Hematopoietic multipotent progenitor cell treated with erythropoietin and hydrocortisone succinate and interleukin-3 and kit ligand, for 15 days (in vitro differentiated cells): ENCODE measurements at regions not wholly inside any gene's neighbourhood (a gene's known extent, or its start where the extent isn't known, plus 50 kb on each side); places are given as distances from the start of the nearest gene placed in this dataset.
"Not testable (repeated sequence)": the region's sequence is repeated elsewhere in the genome, so short reads cannot be mapped to it uniquely, and the experiment has no call there.

ENCODE experiments used
- DNase-seq: peaks from one replicate; pipeline ENCODE4 v3.0.0-alpha.2; 2015; ENCODE audit warnings: low spot score

- DNase-seq = not testable (repeated sequence)
These were observed 587.8 kb upstream of the CLINT1 start for GRCh38 chr5:158446761-158447160.

- DNase-seq = not testable (repeated sequence)
These were observed 580.3 kb upstream of the CLINT1 start for GRCh38 chr5:158439204-158439603.

GRCh38 chr5:158436271-158437065 lies 577.5 kb upstream of the CLINT1 start:
- DNase-seq = no peak

DNA sequence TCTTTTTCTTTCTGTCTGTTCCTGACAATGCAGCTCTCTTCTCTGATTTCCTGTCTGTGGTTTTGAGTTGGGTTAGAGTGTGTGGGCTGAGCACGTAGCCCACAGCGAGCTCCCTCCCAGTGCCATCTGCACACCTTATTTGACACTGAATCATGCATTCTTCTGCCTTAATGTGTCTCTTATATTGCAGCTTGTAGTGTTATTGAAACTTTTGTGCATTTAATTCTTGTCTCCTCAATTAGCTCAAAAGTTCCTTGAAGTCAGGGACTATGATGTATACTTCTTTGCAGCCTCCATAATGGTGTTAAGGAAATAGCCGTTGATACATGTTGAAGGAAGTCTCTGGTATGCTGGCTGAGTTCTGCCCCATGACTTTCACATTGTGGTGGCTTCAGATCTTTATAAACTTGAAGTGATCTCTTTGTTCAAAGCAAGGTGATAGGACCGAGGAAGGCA lies 576.2 kb upstream of the CLINT1 start:
- no peak for DNase-seq

- no peak for DNase-seq
These were observed 575.8 kb upstream of the CLINT1 start for GRCh38 chr5:158434749-158435148.

- no peak for DNase-seq
These were observed 574.7 kb upstream of the CLINT1 start for GRCh38 chr5:158433634-158434033.

DNA sequence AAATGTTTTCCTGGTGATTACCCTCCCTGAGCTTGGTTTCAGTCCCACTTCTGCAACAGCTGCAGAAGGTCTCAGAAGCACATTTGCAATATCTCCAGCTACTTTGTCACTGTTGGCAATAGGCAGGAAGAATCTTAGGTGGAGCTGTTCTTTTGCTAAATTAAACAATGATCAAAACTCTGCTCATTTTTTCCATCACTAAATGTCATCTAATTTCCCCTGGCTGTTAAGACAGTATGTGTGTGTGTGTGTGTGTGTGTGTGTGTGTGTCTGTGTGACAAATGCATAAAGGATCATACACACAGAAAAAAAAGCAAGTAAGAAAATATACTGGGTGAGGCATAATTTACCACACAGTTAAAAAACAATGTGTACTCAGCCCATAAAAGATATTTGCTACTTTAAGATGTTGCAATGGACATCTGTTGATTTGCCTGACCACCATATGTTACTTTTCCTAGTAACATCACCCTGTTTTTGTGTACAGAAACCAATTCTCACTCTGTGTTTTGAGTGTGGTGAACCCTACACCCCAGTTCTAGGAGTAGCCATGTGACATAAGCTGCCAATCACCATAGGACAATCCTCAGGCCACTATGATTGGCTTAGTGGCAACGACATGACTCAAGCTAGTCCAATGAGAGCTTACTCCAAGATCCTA lies 572.6 kb upstream of the CLINT1 start:
- no peak for DNase-seq

DNA sequence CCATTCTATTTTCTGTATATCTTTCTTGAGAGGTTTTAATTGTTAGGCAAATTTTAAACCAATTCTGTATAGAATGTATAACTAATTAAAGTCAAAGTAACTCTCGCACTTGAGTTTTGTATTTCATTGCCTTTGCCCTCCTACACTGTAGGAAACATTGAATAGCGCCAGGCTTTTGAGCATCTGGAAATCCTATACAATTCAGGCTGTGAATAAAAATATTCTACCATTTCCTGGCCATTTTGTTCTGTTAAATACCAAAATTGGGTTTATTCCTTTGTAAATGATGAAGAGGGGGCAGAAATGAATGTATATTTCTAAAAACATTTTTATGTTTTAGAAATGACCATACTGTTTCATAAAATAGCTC lies 571.8 kb upstream of the CLINT1 start:
- DNase-seq = no peak

DNA sequence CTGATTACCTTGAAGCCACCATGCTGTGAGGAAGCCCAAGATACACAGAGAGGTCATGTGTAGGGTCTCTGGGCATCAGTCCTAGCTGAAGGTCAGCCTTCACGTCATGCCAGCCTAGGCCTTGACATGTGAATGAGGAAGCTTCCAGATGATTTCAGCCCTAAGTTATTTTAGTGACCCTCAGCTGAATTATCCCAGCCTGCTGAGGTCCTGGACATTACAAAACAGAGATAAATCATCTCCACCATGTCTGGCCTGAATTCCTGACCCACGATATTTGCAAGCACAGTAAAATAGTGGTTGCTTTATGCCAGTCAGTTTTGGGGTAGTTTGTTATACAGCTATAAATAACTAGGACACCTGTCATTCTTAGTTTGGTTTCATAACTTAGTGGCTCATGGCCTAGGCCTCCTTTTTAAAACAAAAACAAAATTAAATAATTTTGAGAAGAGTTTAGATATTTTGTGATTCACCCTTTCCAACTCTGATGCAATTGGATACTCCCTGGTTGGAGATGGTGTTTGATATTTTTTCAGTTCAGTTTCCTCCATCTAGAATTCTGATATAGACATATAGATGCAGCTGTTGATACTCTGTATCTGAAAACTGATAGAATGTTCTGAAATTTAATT lies 571.3 kb upstream of the CLINT1 start:
- no peak for DNase-seq

- no peak for DNase-seq
These were observed 570.6 kb upstream of the CLINT1 start for GRCh38 chr5:158429564-158429963.

GRCh38 chr5:158423623-158424200 lies 564.8 kb upstream of the CLINT1 start:
- no peak for DNase-seq

- DNase-seq = no peak
These were observed 563.9 kb upstream of the CLINT1 start for GRCh38 chr5:158422653-158423515.

GRCh38 chr5:158421319-158421718 lies 562.4 kb upstream of the CLINT1 start:
- no peak for DNase-seq

DNA sequence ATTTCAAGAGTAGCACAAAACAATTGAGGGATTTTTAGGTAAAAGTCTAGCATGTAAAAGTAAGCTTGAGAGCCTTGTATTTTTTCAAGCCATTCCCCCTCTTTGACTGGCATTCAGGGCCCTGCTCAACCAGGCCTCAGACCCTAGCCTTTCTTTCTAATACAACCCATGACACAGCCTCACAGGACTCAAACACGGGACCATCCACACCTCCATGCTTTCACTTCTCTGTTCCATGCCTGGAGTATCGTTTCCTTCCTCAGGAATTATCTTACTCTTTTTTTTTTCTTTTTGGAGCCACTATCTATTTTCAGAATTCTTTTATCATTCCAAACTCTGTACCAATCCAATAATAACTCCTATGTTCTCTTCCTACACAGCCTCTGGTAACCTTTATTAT lies 560.2 kb upstream of the CLINT1 start:
- no peak for DNase-seq

DNA sequence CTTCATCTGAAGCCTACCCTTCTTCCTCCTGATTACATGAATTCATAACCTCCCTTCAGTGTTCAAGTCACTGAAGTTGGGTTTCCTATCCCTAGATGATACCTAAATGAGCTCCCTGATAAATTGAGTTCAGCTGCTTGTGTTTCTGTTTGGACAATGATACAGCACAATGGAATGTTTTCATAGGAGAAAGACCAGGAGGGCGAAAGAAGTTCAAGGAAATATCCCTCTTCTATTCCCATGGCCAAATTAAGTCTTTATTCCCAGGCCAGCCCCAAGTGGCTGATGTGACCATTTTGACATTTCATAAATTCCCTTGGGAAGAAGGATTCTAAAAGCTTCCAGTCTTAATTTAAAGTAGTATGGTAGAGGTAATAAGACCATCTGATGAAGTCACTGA lies 555.8 kb upstream of the CLINT1 start:
- no peak for DNase-seq

DNA sequence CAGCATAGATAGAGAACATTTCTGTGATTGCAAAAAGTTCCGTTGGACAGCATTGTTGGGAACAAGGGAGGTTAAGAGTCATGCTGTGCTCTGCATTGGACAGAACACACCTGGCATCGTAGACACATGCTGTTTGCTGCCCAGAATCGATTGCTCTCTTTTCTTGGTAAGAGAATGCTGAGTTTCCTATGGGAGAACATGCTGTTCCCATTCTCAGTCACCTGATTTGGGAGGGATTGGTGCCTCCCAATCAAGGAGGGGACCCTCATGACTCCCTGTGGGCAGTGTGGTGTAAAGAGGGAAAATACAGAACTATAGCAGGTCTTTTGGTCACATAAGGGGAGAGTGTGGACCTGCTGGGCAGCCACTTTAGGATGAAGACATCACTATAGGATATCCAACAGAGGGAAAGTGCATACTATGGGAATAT lies 555.4 kb upstream of the CLINT1 start:
- DNase-seq = no peak

- no peak for DNase-seq
These were observed 554.3 kb upstream of the CLINT1 start for GRCh38 chr5:158413122-158413680.

GRCh38 chr5:158410976-158411375 lies 552.0 kb upstream of the CLINT1 start:
- no peak for DNase-seq

GRCh38 chr5:158409507-158409906 lies 550.6 kb upstream of the CLINT1 start:
- DNase-seq = no peak

DNA sequence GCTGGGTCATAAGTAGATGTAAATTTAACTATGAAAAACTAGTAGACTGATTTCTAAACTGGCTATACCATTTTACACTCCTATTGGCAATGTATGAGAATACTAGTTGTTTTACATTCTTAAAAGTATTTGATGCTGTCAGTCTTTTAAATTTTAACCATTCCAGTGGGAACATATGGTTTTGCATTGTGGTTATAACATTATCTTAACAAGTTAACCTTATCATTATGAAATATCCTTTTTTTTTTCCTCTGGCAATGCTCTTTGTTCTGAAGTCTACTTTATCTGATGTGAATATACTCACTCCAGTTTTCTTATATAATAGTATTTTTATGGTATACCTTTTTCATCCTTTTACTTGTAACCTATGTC lies 548.9 kb upstream of the CLINT1 start:
- no peak for DNase-seq
